ENCODE measurements at regions not wholly inside any gene's neighbourhood (a gene's known extent, or its start where the extent isn't known, plus 50 kb on each side); places are given as distances from the start of the nearest gene placed in this dataset.

GRCh38 chr10:117933036-117933435, 113.7 kb downstream of the RAB11FIP2 start:
- no peak for TF ChIP-seq POLR2A (IDR thresholded peaks at IDR 0.05)
- TF ChIP-seq CTCF (IDR thresholded peaks at IDR 0.05): no peak

Data from testis (tissue), 2 donors.